Stimulated activated CD8-positive, alpha-beta memory T cell treated with anti-CD3 and anti-CD28 coated beads, Interleukin-7, amount 100 ng/mL, for 4 hours (primary cell): ENCODE measurements at regions not wholly inside any gene's neighbourhood (a gene's known extent, or its start where the extent isn't known, plus 50 kb on each side); places are given as distances from the start of the nearest gene placed in this dataset.

Experiments used
- DNase-seq, 2 donors: peaks; one replicate each; pipeline ENCODE4 v3.0.0-alpha.2; 2020; ENCODE audit warnings: low read depth in 2 of 2

DNA sequence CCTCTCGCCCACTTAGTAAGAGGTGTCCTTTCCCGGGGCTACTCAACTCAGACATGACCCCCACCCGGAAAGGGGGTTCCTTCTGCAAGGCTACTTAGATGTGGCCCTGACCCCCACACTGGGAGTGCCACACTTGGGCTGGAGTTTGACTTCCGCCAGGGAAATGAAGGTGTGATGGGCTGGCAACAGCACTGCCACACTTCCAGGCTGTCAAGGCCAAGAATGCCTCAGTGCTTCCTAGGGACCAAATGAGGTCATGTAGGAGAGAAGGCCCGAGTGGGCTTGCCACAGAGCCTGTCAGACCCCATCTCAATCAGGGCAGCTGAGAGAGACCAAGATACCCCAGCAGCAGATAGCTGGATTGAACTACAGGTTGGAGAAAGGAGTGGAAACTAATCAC is 55.5 kb downstream of the DRD1 start:
- DNase-seq, result no peak

DNA sequence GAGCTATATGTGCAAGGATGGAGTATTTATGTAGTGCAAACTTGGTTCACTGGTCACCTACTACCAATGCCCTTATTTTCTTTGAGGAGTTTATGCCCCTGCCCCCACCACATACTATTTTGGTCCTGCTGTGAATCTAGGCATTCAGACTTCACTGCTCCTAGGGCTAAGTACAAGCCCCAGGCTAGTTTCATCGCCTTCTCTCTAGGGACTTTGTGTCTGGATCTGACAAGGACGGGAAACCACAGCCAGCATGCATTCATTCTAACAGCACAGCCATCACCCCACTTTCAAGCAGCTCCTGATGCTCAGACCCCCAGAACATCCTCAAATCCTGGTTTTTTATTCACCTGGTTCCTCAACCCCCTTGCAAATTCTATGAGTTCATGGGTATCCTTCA is 56.8 kb downstream of the DRD1 start:
- no peak for DNase-seq

DNA sequence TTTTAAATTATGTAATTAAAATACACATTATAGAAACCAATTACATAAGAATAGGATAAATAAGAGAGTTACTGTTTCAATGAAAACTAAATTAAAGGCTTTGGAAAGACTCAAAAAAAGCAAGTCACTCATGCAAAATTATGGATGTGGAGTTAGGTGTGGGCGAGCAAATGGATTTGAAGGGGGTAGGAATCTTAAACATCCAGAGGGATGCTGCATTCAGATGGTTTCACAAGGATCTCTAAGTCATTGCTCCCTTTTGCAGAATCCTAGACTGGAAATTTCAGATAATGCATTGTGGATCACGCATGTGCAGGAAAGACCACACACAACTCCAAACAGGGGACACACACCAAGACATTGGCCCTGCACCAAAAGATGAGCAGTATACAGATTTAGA is 57.5 kb downstream of the DRD1 start:
- DNase-seq, result no peak

DNA sequence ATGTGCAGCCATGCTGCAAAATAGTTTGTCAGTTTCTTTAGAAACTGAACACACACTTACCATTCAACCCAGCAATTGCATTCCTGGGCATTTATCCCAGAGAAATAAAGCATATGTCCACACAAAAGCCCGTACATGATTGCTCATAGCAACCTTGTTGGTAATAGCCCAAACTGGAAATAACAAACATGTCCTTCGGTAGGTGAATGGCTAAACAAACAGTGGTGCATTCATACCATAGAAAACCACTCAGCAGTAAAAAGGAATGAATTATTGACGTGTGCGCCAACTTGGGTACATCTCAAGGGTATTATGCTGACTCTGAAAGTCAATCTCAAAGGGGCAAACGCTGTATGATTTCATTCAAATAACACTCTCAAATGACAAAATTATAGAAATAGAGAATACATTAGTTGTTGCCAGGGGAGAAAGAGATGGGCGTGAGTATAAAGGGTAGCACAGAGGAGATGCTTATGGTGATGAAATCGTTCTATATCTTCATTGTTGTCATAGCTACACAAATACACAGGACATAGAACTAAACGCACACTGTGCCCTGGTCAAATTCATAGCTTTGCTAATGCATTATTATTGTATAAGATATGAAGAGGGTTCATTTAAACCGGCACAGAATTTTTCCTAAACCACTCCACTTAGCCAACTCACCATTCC is 58.2 kb downstream of the DRD1 start:
- DNase-seq, result no peak

DNA sequence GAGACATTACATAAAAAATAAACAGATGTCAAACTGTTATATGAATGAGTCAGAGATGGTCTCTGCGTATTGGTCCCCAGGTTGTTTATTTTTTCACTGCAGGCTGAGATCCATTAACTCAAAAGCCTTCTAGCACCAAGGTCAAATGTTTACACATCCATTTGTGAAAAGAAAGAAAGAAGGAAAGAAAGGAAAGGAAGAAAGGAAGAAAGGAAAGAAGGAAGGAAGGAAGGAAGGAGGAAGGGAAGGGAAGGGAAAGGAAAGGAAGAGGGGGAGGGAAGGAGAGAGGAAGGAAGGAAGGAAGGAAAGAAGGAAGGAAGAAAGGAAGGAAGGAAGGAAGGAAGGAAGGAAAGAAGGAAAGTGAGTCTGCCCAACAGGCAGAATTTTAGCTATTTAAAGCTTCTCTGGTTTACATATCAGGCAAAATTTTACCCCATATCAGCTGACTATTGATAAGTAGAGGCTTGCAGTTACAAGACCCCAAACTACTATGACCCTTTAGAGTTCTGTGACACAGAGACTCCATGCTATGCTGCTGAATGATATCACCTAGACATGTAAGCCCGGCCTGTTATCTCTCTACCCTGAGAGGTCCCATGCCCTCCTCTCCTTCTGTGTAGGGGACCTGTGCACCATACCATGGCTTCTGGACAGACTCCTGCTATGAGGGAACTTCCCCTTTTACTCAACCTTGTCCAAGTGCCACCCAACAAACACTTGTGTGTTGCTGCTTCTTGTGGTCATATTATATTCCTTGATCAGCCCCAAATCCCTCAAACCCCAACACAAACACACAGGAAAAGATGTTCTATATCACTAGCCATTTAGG is 59.0 kb downstream of the DRD1 start:
- no peak for DNase-seq

DNA sequence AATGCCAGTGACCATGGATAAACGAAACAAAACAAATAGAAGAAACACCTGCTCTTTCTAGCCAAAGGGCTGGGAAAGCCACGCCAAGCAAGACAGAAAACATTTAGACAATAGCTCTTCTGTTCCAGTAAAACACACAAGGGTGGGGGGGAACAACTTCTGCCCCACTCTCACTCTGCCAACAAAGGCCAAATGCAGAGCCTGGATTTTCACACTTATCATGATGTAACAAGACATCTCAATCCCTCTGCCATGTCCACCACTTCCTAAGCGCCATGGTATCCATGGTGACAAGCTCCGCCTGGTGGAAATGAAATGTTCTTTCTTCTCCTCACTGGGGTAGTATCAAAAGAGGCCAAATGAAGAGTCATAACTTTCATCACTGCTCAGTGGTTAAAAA is 60.6 kb downstream of the DRD1 start:
- DNase-seq, result no peak

DNA sequence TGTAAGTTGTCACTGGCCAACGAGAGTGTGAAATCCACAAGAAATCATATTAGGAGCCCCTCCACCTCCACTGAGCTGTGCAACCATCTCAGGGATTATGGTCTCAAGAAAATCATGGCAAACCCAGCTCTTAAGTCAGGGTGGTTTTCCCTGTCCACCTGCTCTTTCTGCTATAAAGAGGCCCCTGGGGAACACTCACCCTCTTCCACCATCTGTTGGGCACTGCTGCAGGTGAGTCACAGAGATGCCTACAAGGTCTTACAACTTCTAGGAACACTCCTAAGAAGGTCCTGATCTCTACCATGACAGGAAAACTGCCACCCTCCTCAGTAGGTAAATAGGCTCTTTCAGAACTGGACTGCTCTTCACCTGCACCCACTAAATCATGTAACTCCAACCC is 61.8 kb downstream of the DRD1 start:
- no peak for DNase-seq

DNA sequence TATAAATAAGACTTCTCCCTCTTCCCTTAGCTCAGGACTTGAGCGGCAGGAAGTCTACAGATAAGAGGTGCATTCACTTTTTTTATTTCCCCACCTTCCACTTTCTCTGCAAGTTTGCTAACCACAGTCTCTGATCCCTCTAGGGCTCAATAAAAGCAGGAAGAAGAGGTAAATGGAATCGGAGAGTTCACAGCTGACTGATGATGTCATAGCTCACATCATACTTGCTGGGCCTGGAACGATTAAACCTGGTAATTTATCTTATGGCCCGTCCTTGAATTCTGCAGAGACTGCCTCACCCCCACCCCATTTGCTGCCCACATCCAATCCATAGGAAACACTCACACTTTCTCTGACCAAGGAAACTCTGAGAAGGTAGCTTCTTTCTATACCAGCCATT is 62.9 kb downstream of the DRD1 start:
- DNase-seq, result no peak

DNA sequence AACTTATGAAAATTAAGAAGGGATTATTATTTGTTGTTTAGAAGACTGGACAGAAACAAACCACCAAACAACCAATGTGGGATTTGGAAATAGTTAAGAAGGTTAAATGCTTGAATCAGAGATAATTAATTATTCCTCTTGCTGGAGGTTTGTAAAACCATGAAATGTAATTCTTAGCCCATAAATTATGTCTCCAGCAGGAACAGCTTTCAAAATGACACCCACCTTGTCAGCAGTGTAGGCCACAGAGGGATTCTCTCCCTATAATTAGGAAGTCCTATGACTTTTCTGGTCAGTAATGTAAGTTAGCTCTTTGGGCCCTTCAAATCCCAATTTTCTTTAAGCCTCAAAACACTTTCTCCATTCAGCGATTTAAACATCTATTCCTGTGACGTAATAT is 63.3 kb downstream of the DRD1 start:
- DNase-seq, result no peak

DNA sequence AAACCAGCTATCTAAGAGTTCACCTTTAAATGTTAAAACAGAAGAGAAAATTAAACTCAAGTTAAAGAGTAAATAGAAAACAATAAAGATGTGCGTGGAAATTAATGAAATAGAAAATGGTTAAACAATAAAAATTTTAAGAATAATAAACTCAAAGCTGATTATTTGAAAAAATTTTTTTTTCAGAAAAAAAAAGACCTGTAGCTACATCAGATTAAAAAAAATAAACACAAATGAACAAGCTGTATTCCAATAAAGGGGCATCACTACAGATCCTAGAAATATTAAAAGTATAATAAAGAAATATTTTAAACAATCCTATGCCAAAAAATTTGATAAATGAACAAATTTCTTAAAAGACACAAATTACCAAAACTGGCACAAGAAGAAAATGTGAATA is 64.1 kb downstream of the DRD1 start:
- DNase-seq, result no peak

DNA sequence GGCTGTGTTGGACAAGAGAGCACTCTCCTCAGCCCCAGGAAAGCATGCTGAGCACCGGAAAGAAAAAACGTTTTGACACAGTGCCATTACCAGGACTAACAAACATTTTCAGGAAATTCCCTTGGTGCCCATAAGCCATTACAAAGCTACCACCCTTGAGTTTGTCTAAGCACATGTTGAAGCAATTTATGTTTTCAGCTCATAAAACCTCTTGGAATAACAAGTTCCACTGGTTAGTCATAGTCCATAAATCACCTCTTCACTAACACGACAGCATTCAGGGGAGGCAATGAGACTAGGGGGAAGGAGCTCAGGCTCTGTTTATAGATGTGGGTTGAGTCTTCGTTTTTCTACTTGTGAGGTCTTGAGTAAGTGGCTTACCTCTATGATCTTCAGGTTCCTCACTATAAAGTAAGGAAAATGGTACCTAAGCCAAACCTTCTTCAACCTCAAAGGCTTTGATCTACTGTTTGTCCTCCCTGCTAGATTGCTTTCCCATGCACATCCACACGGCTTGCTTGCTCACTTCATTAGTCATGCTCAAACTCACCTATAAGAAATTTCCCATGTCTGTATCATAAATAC is 65.4 kb downstream of the DRD1 start:
- no peak for DNase-seq

DNA sequence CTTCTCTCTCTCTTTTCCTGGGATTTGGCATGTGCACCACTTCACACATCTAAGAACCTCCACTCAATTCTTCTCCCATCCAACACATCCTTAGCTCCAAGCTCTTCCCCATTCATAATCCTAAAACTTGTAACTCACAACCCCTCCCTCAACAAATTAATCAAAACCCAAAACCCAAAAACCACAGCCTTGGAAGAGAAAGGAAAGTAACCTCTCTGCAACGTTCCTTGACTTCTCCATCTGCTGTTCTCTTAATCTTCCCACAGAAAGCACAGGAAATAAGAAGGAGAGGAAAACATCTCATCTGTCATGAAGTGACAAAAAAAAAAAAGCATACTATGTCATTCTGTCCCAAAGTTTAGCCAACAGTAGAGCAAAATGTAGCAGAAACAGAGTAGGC is 66.2 kb downstream of the DRD1 start:
- no peak for DNase-seq

DNA sequence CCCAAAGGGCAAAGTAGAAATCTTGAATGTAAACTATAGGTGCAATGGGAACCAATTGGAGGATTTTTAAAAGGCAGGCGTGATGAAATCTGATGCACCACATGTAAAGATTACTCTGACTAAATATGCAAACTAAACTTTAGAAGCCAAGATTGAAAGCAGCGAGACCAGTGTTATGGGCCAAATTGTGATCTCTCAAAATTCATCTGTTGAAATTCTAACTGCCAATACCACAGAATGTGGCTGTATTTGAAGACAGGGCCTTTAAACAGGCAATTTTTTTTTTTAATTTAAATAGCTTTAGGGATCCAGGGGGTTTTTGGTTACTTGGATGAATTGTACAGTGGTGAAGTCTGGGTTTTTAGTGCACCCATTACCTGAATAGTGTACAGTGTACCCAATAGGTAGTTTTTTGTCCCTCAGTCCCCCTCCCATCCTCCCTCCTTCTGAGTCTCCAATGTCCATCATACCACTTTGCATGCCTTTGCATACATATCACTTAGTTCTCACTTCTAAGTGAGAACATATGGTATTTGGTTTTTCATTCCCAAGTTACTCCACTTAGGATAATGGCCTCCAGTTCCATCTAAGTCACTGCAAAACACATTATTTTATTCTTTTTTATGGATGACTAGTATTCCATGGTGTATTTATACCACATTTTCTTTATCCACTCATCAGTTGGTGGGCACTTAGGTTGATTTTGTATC is 69.7 kb downstream of the DRD1 start:
- DNase-seq, result no peak

DNA sequence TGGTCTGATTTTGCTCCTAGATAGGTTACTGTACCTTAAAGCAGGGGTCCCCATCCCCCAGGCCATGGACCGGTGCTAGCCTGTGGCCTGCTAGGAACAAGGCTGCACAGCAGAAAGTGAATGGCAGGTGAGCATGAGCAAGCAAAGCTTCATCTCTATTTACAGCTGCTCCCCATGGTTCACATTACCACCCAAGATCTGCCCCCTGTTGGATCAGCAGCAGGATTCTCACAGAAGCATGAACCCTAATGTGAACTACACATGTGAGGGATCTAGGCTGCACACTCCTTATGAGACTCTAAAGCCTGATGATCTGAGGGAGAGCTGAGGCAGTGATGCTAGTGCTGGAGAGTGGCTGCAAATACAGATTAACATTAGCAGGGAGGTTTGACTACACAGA is 78.1 kb downstream of the DRD1 start:
- DNase-seq, result no peak

DNA sequence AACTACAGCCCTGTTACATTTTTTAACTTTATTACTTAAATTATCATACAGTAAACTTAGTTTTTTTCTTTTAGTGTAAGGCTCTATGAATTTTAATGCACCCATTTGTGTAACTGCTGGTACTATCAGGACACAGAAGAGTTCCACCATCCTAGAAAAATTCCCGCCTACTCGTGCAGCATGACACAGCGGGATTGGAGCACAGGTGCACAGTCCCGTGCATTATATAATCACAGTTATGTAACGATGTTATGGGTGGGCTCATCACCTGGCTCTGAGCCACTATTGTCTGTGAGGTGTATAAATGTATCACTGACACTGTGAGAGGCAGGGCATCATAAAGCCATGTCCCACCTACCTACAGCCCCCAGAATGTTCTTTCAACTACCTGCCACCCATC is 80.7 kb downstream of the DRD1 start:
- DNase-seq, result no peak

DNA sequence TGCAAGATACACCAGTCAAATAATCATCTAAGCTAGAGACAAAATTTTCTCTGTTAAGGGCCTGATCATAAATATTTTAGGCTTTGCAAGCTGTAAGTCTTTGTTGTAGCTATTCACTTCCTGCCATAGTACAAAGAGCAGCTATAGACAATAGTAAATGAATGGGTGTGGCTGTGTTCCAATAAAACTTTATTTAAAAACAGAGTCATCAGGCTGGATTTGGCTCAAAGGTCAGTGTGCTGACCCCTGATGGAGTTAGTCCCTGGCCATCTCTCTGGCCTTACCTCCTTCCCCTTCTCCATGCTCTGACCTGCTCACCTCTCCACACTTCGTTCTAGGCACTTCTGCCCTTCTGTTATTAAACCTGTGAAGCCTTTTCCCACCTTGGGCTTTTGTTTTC is 86.0 kb downstream of the DRD1 start:
- DNase-seq, result no peak

DNA sequence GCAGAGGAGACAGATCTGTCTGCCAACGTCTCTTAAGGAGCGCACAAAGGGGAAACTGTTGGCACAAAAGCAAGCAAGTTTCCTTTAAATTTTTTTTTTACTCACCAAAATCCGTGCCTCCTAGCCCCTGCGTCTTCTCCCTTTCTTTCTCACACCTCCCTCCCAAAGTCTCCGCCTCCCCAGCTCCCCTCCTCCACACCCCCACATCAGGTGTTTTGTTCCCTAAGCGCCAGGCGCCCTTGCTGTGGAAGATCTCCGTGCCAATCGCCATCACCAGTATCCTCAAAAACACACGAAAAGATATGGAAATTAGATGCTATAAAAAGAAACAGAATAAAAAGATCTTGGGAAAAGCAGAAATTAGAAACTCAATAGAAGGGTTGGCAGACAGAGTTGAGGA is 87.6 kb downstream of the DRD1 start:
- DNase-seq, result no peak

DNA sequence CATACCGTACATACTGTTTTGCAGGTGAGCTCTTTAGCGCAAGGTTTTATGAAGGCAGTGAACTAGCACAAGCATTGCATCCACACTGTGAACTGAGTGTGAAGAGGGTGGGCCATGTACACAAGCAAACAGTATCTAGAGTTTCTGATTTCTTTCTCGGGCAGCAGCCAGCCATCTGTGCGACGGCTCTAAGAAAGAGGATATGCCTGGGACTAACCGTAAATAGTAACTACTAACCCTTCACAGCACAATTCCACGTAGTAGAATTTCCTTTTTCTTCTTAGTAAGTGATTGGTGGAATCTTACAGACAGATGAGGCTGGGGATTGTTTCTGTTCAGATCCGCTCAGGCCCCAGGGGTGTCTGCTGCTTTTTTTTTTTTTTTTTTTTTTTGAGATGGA is 89.0 kb downstream of the DRD1 start:
- no peak for DNase-seq

DNA sequence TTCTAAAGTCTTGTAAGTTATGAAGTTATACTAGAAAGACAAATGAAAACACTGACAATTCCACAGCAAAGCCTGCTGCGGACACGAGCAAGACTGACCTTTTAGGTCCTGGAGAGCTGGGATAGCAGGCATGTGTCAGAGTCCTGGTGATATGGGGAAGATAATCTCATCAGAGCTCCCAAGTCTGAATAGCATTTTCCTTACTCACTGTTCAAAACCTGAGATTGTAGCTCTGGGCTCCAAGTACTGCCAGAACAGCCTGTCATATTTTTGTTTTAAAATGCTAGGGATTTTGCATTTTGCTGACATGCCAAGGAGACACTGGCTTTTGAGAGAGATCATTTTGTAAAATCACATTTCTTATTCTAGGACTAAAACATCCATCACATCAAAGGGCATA is 90.1 kb downstream of the DRD1 start:
- DNase-seq, result no peak

DNA sequence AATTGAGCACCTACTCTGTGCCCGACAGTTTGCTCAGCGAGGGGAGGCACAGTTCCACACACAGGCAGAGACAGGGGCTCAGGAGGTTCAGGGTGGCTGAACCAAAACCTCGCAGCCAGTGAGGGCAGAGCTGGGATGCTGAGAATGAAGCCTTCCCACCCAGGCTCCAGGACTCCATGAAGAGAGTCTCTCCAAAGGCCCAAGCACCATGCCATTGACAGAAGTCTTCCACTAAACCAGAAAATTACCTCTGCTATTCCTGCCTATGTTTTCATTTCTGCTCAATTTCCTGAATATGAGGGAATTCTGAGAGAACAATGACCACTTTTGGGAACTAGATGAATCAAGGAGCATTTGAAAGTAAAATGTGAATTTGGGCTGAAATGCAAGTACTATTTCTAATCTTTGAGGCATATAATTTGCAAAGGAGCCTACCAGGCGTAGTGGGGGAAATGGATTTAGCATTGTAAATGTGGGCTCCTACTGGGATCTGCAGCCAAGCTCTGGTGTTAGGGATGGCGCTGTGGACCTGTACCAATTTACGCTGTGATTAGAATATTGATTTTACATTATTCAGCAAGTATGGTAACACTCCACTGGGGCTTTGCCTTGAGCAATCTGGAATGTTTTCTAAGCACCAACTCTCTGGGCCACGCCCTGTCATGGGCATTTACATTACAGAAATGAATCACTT is 91.9 kb downstream of the DRD1 start:
- no peak for DNase-seq

DNA sequence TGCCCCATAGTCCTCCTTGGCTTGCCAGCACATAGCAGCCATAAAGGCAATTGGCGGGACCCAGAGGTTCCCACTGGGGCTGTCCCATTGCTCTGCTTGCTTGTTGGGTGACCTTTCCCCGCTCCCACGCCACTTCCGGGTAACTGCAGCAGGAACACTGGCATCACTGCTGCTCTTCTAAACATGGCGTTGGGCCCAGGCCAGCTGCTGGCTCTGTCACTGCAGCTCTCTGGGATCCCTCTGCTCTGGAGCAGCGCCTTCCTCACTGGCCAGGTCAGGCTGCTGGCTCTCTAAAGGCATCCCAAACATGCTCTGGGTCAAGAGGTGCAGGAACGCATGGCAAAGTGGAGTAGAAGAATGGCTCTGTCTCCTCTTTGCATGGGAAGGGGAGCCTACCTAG is 92.9 kb downstream of the DRD1 start:
- no peak for DNase-seq

DNA sequence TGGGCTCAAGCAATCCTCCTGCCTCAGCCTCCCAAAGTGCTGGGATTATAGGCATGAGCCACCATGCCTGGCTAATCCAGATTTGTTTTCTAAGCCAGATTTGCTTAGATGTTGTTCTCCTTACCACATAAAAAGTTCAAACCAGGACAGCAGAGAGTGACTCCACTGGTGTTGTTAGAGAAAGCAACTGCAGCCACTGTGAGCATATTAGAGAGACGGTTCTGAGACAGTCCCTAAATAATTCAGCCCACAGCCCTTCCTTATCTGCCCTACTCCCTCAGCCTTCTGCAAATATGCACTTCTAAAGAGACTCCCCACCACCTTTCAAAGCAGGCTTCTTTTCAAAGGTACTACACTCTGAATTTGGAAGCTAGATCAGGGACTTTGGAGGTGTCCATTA is 96.1 kb downstream of the DRD1 start:
- no peak for DNase-seq
